SK-N-SH (cell line): ENCODE measurements at regions not wholly inside any gene's neighbourhood (a gene's known extent, or its start where the extent isn't known, plus 50 kb on each side); places are given as distances from the start of the nearest gene placed in this dataset.

Source experiments
- CTCF ChIA-PET: fragments of 300-600, 350-600 bp; formaldehyde crosslinking; extraction: SDS; loops from one replicate; lab custom pipeline; 2021; lab: Yijun Ruan, JAX
- POLR2A ChIA-PET: fragments of 350-600 bp; sonication (Branson Sonifier 250); formaldehyde crosslinking; extraction: SDS; loops from one replicate; lab custom pipeline; 2020; ENCODE audit warnings: antibody characterized with exemption, inconsistent platforms; lab: Yijun Ruan, JAX
- DNase-seq: peaks from one replicate; pipeline ENCODE4 v3.0.0; 2012
- H2AFZ ChIP-seq: fragments of 200-600 bp; sonication (generic); 2 replicates; pipeline ENCODE4 v1.8.1; 2016; ENCODE audit warnings: antibody characterized with exemption, mild to moderate bottlenecking, low read depth
- H3F3A ChIP-seq: fragments of 200-600 bp; sonication (generic); replicated peaks from 2 replicates; pipeline ENCODE3; 2016; ENCODE audit warnings: antibody characterized with exemption, mild to moderate bottlenecking; ENCODE audit not compliant: insufficient read depth
- H3K27ac ChIP-seq, 2 experiments: fragments of 200-500 bp in 1 of 2; fragments of 200-600 bp in 1 of 2; sonication (Bioruptor generic) in 1 of 2; sonication (generic), shearing (Covaris generic) in 1 of 2; 2 replicates each; pipeline versions ENCODE4 v1.5.1 to v1.6.1; 2014 to 2016; ENCODE audit warnings: low read depth in 2 of 2, inconsistent platforms in 1 of 2, low read length in 1 of 2, mild to moderate bottlenecking in 1 of 2, mixed read lengths in 1 of 2
- H3K27me3 ChIP-seq: fragments of 200-600 bp; sonication (generic), shearing (Covaris generic); 2 replicates; pipeline ENCODE4 v1.6.1; 2016; ENCODE audit warnings: mixed run types; ENCODE audit not compliant: insufficient read depth
- H3K36me3 ChIP-seq, 2 experiments: fragments of 200-500 bp in 1 of 2; fragments of 200-600 bp in 1 of 2; sonication (Bioruptor generic) in 1 of 2; sonication (generic) in 1 of 2; replicated peaks in 1 of 2; 2 replicates each; pipeline versions ENCODE3 to v1.5.1; 2014 to 2016; ENCODE audit warnings: low read length in 1 of 2, mild to moderate bottlenecking in 1 of 2; ENCODE audit not compliant: insufficient read depth in 2 of 2, control insufficient read depth in 1 of 2
- H3K4me1 ChIP-seq, 2 experiments: fragments of 200-500 bp in 1 of 2; fragments of 200-600 bp in 1 of 2; sonication (Bioruptor generic) in 1 of 2; sonication (generic), shearing (Covaris generic) in 1 of 2; 2 replicates each; pipeline versions ENCODE4 v1.5.1 to v1.6.1; 2014 to 2016; ENCODE audit warnings: low read depth in 1 of 2, low read length in 1 of 2, mixed run types in 1 of 2; ENCODE audit not compliant: insufficient read depth in 2 of 2, control insufficient read depth in 1 of 2
- H3K4me2 ChIP-seq: fragments of 200-600 bp; sonication (generic), shearing (Covaris generic); 2 replicates; pipeline ENCODE4 v1.6.1; 2017; ENCODE audit warnings: mixed run types
- H3K4me3 ChIP-seq, 2 experiments: fragments of 200-500 bp in 1 of 2; fragments of 200-600 bp in 1 of 2; sonication (Bioruptor generic) in 1 of 2; sonication (generic), shearing (Covaris generic) in 1 of 2; 2 replicates each; pipeline versions ENCODE4 v1.5.1 to v1.8.1; 2014 to 2016; ENCODE audit warnings: low read depth in 2 of 2, inconsistent platforms in 1 of 2, low read length in 1 of 2, mild to moderate bottlenecking in 1 of 2, mixed read lengths in 1 of 2, moderate library complexity in 1 of 2
- H3K79me2 ChIP-seq: fragments of 200-600 bp; sonication (generic); 2 replicates; pipeline ENCODE4 v1.8.1; 2017; ENCODE audit warnings: mild to moderate bottlenecking; ENCODE audit not compliant: insufficient read depth
- H3K9ac ChIP-seq: fragments of 200-600 bp; sonication (generic); 2 replicates; pipeline ENCODE4 v1.6.1; 2017; ENCODE audit warnings: mixed run types
- H3K9me2 ChIP-seq: fragments of 200-600 bp; sonication (generic); 2 replicates; pipeline ENCODE4 v1.6.1; 2017; ENCODE audit warnings: mixed run types
- H3K9me3 ChIP-seq: fragments of 200-600 bp; sonication (generic); 2 replicates; pipeline ENCODE4 v1.6.1; 2017; ENCODE audit warnings: mixed run types, mild to moderate bottlenecking, moderate library complexity
- H4K20me1 ChIP-seq: fragments of 200-600 bp; sonication (generic); 2 replicates; pipeline ENCODE4 v1.6.1; 2017; ENCODE audit warnings: mild to moderate bottlenecking, mixed run types; ENCODE audit not compliant: insufficient read depth
- EP300 ChIP-seq, 2 experiments: IDR thresholded peaks; 2 replicates each; pipeline versions ENCODE4 v1.4.0 to v1.6.1; 2012; ENCODE audit warnings: borderline replicate concordance in 1 of 2, low read depth in 1 of 2, low read length in 1 of 2
- EZH2phosphoT487 ChIP-seq: fragments of 200-600 bp; sonication (generic); IDR thresholded peaks from 2 replicates; pipeline ENCODE4 v1.6.1; 2017; ENCODE audit warnings: low read depth, mixed run types, mild to moderate bottlenecking, antibody characterized with exemption, moderate library complexity, borderline replicate concordance
- GATA2 ChIP-seq: sonication (generic); formaldehyde crosslinking; IDR thresholded peaks from 2 replicates; pipeline ENCODE4 v1.5.0; 2020; ENCODE audit warnings: mild to moderate bottlenecking, missing genetic modification reagents
- JUND ChIP-seq: IDR thresholded peaks from 2 replicates; pipeline ENCODE4 v1.4.0; 2012
- MEF2A ChIP-seq: IDR thresholded peaks from 2 replicates; pipeline ENCODE4 v1.4.0; 2012; ENCODE audit warnings: low read depth, borderline replicate concordance
- NFIC ChIP-seq: IDR thresholded peaks from 2 replicates; pipeline ENCODE4 v1.4.0; 2012; ENCODE audit warnings: borderline replicate concordance
- RAD21 ChIP-seq: IDR thresholded peaks from 2 replicates; pipeline ENCODE4 v1.6.1; 2012; ENCODE audit warnings: mild to moderate bottlenecking, low read length
- RCOR1 ChIP-seq: fragments of 150-350 bp; IDR thresholded peaks from 2 replicates; pipeline ENCODE4 v1.6.1; 2017; ENCODE audit warnings: antibody characterized with exemption, low read length
- RXRA ChIP-seq: IDR thresholded peaks from 2 replicates; pipeline ENCODE4 v1.4.0; 2012; ENCODE audit warnings: low read depth, mild to moderate bottlenecking, borderline replicate concordance
- TCF12 ChIP-seq: IDR thresholded peaks from 2 replicates; pipeline ENCODE4 v1.4.0; 2012
- TEAD4 ChIP-seq: IDR thresholded peaks from 2 replicates; pipeline ENCODE4 v1.4.0; 2012; ENCODE audit warnings: mild to moderate bottlenecking, borderline replicate concordance; ENCODE audit not compliant: insufficient read depth
- WGBS: methylation state at CpG from one replicate; pipeline ENCODE4 v1.1.6; 2017; ENCODE audit warnings: low lambda C conversion rate; 5-methylcytosine and 5-hydroxymethylcytosine counted together
- TF ChIP-seq, protein P1 (sequence below): fragments of 200-600 bp; sonication (generic); IDR thresholded peaks from 2 replicates; pipeline ENCODE4 v1.6.1; 2017; ENCODE audit warnings: antibody characterized with exemption, mild to moderate bottlenecking, moderate library complexity
- TF ChIP-seq, protein P2 (sequence below): IDR thresholded peaks from 2 replicates; pipeline ENCODE4 v1.6.1; 2012; ENCODE audit warnings: mild to moderate bottlenecking, low read depth, low read length, moderate library complexity
- TF ChIP-seq, protein P3 (sequence below): IDR thresholded peaks from 2 replicates; pipeline ENCODE4; 2012

DNA sequence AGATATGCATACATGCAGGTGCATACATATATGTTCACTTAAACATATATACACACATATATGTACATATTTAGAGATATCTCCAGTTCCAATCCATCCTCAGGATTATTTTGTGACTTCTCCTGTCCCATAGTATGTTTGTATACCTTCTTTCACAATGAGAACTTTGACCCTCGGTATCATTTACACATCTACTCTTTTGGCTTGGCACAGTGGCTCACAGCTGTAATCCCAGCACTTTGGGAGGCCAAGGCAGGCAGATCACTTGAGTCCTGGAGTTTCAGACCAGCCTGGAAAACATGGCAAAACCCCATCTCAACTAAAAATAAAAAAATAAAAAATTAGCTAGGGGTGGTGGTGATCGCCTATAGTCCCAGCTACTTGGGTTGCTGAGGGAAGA, 148.1 kb upstream of the CCL2 start:
- no peaks in the 10 kb centered on the region for H3K9me3 ChIP-seq
- H3K4me1 ChIP-seq = peaks cover 0 to 4% of the 10 kb centered on the region in 2 experiments; a peak in 1 of 4 replicates
- no peak overlapping the region for H3K4me2 ChIP-seq
- H3K27ac ChIP-seq = no peak overlapping the region
- no peaks in the 10 kb centered on the region for H3K79me2 ChIP-seq
- H3F3A ChIP-seq = no peaks in the 10 kb centered on the region
- H3K4me3 ChIP-seq = no peak overlapping the region
- no peak overlapping the region for H3K9ac ChIP-seq
- H4K20me1 ChIP-seq = no peaks in the 10 kb centered on the region
- no peaks in the 10 kb centered on the region for H3K36me3 ChIP-seq
- ChIA-PET POLR2A (no interaction called here), CTCF (interaction anchor here (1.3 kb wide), 1 partner anchor 254 kb away, joined by 4 read pairs; no protein-coding TSS in a partner anchor)
- no peak overlapping the region for H2AFZ ChIP-seq
- DNase-seq = no peak
- H3K9me2 ChIP-seq = no peaks in the 10 kb centered on the region
- 27% methylated on average over 2 of the region's 2 CpGs for WGBS
- TF ChIP-seq NFIC = no peak
- no peak for TF ChIP-seq MEF2A
- no peak for TF ChIP-seq RXRA
- no peak for TF ChIP-seq TEAD4
- no peak for TF ChIP-seq RCOR1
- no peak for TF ChIP-seq JUND
- no peak for TF ChIP-seq TCF12
- no peak for TF ChIP-seq EP300 (IDR thresholded peaks at IDR 0.05; ENCODE audit: borderline replicate concordance in 1 of 2, low read depth in 1 of 2, low read length in 1 of 2)
- TF ChIP-seq GATA2 (CRISPR knock-in tag) = no peak
- TF ChIP-seq EZH2phosphoT487 = no peak
- TF ChIP-seq, protein P1, sequence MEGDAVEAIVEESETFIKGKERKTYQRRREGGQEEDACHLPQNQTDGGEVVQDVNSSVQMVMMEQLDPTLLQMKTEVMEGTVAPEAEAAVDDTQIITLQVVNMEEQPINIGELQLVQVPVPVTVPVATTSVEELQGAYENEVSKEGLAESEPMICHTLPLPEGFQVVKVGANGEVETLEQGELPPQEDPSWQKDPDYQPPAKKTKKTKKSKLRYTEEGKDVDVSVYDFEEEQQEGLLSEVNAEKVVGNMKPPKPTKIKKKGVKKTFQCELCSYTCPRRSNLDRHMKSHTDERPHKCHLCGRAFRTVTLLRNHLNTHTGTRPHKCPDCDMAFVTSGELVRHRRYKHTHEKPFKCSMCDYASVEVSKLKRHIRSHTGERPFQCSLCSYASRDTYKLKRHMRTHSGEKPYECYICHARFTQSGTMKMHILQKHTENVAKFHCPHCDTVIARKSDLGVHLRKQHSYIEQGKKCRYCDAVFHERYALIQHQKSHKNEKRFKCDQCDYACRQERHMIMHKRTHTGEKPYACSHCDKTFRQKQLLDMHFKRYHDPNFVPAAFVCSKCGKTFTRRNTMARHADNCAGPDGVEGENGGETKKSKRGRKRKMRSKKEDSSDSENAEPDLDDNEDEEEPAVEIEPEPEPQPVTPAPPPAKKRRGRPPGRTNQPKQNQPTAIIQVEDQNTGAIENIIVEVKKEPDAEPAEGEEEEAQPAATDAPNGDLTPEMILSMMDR = no peak
- TF ChIP-seq, protein P2, sequence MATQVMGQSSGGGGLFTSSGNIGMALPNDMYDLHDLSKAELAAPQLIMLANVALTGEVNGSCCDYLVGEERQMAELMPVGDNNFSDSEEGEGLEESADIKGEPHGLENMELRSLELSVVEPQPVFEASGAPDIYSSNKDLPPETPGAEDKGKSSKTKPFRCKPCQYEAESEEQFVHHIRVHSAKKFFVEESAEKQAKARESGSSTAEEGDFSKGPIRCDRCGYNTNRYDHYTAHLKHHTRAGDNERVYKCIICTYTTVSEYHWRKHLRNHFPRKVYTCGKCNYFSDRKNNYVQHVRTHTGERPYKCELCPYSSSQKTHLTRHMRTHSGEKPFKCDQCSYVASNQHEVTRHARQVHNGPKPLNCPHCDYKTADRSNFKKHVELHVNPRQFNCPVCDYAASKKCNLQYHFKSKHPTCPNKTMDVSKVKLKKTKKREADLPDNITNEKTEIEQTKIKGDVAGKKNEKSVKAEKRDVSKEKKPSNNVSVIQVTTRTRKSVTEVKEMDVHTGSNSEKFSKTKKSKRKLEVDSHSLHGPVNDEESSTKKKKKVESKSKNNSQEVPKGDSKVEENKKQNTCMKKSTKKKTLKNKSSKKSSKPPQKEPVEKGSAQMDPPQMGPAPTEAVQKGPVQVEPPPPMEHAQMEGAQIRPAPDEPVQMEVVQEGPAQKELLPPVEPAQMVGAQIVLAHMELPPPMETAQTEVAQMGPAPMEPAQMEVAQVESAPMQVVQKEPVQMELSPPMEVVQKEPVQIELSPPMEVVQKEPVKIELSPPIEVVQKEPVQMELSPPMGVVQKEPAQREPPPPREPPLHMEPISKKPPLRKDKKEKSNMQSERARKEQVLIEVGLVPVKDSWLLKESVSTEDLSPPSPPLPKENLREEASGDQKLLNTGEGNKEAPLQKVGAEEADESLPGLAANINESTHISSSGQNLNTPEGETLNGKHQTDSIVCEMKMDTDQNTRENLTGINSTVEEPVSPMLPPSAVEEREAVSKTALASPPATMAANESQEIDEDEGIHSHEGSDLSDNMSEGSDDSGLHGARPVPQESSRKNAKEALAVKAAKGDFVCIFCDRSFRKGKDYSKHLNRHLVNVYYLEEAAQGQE = no peak
- no peak for TF ChIP-seq RAD21
- TF ChIP-seq, protein P3, sequence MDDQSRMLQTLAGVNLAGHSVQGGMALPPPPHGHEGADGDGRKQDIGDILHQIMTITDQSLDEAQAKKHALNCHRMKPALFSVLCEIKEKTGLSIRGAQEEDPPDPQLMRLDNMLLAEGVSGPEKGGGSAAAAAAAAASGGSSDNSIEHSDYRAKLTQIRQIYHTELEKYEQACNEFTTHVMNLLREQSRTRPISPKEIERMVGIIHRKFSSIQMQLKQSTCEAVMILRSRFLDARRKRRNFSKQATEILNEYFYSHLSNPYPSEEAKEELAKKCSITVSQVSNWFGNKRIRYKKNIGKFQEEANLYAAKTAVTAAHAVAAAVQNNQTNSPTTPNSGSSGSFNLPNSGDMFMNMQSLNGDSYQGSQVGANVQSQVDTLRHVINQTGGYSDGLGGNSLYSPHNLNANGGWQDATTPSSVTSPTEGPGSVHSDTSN = no peak
- TF ChIP-seq, all 33 proteins: peak for 0
- no peaks in the 10 kb centered on the region for H3K27me3 ChIP-seq
